ENCODE measurements at regions not wholly inside any gene's neighbourhood (a gene's known extent, or its start where the extent isn't known, plus 50 kb on each side); places are given as distances from the start of the nearest gene placed in this dataset.

DNA sequence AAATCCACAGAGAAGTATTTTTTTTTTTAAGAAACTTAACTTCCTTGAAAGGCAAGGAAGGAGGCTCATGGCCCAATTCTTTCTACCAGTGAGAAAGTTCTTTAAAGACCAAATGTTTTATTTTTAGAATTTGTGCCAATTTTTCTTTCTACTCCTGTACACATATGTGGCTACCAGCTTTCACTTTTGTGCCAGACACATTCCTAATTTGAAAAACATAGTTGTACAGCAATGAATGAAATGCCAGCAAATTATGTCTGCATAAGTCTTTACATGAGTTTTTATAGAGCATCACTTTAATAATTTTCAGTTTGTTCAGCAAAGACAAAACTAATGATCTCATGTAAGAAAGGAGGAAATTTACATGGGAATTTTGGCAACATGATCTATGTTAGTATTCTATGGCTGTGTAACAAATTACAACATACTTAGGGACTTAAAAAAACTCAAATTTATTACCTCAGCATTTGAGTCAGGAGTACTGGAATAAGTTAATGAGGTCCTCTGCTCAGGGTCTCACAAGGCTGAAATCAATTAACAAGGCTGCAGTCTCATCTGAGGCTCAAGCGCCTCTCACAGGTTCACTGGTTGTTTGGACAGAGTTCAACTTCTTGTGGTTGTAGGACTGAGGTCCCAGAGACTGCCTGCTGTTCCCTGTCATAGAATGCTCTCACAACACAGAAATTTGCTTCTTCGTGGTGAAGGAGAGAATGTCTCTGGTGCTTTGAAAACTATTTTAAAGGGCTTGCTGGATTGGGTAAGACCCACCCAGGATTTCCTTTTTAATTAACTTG, 678.2 kb upstream of the FAM241A start:
- DNase-seq (ENCODE audit: low read depth in 2 of 3, low spot score in 2 of 3) = no peak

DNA sequence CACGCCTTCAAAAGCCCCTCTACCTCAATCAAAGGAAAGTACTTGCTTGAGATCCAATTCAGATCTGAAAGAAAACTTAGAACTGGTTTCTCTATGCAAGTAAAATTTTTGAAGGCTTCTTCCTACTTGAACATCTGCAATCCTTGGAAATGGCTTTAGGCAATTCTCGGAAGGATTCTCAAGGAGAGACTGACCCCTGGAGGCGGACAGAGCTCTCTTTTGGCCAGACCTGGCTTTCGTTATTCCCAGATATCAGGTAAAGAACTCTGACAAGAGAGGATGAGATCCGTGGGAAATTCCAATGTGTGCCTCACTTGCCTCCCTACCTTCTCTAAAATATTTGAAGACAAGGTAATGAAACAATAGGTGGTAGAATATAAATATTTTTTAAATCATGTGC, 670.3 kb upstream of the FAM241A start:
- DNase-seq (ENCODE audit: low read depth in 2 of 3, low spot score in 2 of 3) = no peak

- no peak for DNase-seq (ENCODE audit: low read depth in 2 of 3, low spot score in 2 of 3)
Measured at GRCh38 chr4:111475666-111476065, 669.6 kb upstream of the FAM241A start.

GRCh38 chr4:111480510-111480909, 664.7 kb upstream of the FAM241A start:
- DNase-seq (ENCODE audit: low read depth in 2 of 3, low spot score in 2 of 3) = no peak

DNA sequence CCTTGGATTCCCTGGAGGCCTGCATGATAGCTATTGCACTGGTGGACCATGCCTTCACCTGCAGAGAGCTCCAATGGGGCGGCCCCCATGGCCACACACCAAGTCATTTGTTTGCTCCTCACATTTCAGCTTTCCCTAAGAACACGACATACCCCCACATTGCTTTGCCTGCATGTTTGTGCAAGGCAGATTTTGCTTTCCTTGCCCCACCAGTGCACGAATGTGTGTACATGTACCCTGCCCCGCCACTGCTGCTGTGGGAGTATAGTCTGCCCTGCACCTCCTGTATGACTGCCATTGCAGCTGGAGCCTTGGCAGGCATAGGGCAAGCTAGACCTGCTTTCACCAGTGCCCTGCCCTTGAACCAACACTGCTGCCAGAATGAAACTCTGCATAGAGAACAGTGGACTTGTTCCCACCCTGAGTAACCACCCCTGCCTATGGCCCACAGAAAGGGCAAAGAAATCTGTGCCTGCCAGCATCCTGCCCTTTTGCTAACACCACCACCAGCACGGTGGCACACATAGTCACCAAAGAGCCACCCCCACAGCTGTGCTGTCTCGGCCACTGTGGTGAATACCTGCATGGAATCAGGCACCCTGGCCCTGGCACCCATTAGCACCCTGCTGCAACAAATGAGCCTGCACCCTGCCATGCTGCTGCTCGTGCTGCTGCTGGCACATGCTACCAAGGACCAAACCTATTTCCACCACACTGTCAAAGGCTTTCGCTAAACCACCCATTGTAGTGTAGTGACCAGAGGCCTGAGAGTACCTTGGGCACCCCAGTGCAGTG, 661.7 kb upstream of the FAM241A start:
- DNase-seq (ENCODE audit: low read depth in 2 of 3, low spot score in 2 of 3) = no peak

DNA sequence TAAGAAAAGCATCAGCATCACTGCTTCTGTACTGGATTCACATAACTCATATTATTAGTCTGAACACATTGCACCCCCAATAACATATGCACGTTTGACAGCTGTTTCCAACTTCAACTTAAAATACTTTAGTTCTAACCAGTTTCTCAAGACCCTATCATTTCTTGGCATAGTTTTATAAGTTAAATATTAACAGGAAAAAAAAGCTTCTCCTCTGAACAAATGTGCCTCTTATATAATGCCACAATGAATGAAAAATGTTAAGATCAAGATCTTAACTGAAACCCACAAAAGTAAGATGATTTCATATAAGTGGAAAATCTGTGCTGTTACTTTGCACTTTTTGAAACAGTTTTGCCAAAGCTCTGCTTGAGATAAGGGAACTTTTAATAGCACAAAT, 652.8 kb upstream of the FAM241A start:
- no peak for DNase-seq (ENCODE audit: low read depth in 2 of 3, low spot score in 2 of 3)

DNA sequence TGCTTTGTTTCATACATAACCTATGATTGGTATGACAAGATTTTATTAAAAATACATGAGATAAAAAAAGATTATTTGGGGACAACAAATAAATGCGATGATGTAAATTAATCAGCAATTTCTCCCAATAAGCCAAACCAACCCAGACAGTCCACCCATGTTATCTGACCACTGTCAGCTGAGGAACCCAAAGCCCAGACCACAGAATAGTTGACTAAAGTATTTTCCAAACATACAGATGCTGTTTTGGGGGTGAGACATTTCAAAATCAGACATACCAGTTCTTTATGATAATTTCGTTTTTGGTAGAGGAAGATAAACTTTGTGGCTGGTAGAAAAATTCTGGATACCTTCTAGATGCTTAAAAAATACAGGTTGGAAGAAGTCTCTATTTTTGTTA, 650.8 kb upstream of the FAM241A start:
- no peak for DNase-seq (ENCODE audit: low read depth in 2 of 3, low spot score in 2 of 3)

GRCh38 chr4:111494971-111495370, 650.3 kb upstream of the FAM241A start:
- DNase-seq (ENCODE audit: low read depth in 2 of 3, low spot score in 2 of 3) = no peak

DNA sequence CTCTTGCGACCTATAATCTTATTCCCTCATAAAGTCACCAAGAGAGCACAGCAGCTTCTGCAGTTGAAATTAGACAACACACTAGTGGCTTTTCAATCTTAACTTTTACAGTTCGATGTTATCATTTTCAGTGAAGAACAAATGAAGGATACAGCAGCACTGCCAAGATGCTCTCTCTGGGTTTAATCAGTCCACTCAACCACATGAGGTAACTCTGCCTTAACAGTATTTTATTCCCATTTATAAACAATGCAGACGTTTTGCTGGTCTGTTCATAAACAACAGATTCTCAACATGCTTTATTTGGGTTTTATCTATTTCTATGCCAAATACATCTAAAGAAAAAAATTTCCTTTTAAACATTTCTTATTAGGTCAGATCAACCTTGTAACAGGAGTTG, 646.0 kb upstream of the FAM241A start:
- DNase-seq (ENCODE audit: low read depth in 2 of 3, low spot score in 2 of 3) = no peak

DNA sequence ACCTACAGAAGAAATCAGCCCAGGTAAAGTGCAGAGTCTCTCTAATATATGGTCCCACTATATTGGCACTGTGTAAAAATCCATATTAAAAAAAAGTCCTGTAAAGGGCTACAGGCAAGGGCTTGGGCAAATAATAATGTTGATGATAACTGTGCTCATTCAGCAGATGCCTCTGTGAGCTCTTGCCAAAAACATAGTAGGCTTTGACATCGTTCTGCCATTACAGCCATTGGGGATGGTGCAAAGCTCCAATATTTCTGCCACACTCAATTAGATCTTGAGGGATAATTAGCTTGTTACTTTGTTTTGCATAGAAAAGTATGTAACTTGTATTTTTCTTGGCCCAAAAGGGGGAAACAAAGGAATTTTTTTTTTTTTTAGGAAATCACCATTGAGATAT, 645.5 kb upstream of the FAM241A start:
- DNase-seq (ENCODE audit: low read depth in 2 of 3, low spot score in 2 of 3) = no peak

DNA sequence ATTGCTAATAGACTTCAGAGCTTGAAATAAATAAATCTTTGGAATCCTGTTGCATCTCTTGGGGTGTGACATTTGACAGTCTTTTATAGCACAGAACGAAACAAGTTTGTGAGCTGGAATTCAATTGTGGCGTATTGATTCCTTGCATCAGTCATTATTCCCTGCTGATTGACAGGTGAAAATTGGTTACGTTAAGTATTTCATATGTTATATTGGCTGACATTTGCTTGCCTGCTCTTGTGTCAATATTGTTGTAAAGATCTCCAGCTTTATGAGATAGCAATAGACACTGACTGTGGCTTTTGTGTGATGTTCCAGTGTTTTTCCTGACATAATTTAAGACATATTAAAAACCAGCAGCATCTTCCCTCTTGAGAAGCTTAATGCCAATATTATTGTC, 644.4 kb upstream of the FAM241A start:
- no peak for DNase-seq (ENCODE audit: low read depth in 2 of 3, low spot score in 2 of 3)

- no peak for DNase-seq (ENCODE audit: low read depth in 2 of 3, low spot score in 2 of 3)
Measured at GRCh38 chr4:111501946-111502345, 643.3 kb upstream of the FAM241A start.

DNA sequence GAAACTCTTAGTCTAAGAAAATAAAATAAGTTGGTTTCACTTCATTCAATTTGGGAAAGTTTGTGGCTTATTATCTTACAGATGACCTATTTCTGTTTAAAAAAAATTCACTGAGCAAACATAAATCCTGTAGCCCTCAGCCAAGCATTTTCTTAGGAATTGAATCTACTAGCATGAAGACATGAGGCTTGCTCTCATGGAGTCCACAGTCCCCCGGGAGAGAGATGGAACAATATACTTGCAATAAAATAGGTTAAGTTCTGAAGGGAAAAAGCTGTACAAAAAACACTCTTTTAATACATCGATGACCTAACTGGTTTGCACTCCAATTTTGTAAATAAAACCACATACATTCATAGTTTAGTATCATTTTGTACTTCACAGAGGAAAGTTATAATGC, 642.6 kb upstream of the FAM241A start:
- no peak for DNase-seq (ENCODE audit: low read depth in 2 of 3, low spot score in 2 of 3)

GRCh38 chr4:111506706-111507105, 638.5 kb upstream of the FAM241A start:
- no peak for DNase-seq (ENCODE audit: low read depth in 2 of 3, low spot score in 2 of 3)

DNA sequence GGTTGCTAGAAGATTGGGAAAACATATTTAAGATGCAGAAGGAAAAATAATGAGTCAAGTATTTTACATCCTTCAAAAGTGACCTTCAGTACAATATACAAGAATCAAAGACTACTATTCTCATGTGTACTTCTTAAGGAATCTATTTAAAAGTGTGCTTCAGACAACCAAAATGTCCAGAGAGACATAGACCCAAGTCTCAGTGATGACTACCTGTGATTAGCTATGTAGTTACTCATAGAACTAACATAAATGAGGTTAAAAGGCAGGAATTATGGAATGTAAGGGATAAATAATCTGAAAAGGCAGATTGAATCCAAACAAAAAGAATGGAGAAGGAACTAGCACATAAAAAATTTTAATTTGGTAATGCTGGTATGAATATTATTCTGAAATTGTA, 634.7 kb upstream of the FAM241A start:
- no peak for DNase-seq (ENCODE audit: low read depth in 2 of 3, low spot score in 2 of 3)

- no peak for DNase-seq (ENCODE audit: low read depth in 2 of 3, low spot score in 2 of 3)
Measured at GRCh38 chr4:111512081-111512783, 633.0 kb upstream of the FAM241A start.

DNA sequence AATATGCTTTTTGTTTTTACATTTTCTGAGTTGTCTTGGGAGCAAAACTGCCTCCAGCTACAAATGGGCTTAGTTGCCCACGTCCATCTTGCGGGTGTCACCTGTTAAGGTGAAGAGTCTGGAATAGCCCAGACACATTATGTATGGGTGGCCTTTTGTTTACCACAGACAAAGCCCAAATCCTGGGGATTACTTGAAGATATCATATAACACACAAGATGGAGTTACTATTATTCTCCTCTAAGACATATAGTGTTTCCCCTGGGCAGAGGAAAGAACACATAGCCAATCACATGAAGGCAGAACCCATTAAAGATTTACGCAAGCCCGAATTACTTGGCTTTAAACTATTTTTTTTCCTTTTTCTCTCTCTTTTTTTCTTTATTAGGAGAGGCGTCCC, 625.6 kb upstream of the FAM241A start:
- DNase-seq (ENCODE audit: low read depth in 2 of 3, low spot score in 2 of 3) = no peak

DNA sequence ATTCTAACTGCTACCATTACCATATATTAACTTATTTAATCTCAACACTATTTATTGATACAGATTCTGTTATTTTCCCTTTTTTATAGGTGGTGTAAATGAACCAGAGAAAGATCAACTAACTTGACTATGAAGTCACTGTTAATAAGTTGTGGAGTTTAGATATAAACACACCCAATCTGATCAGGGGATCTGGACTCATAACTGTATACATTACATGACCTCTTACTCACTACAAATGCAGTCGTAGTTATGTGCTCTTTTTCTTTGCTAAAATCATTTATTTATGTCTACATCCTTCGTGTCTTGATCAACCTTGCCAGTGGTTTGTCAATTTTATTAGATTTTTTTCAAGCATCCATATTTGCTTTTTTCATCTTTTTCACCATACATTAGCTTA, 614.8 kb upstream of the FAM241A start:
- DNase-seq (ENCODE audit: low read depth in 2 of 3, low spot score in 2 of 3) = no peak

GRCh38 chr4:111535792-111536191, 609.5 kb upstream of the FAM241A start:
- DNase-seq (ENCODE audit: low read depth in 2 of 3, low spot score in 2 of 3) = no peak

GRCh38 chr4:111537165-111537564, 608.1 kb upstream of the FAM241A start:
- DNase-seq (ENCODE audit: low read depth in 2 of 3, low spot score in 2 of 3) = no peak

DNA sequence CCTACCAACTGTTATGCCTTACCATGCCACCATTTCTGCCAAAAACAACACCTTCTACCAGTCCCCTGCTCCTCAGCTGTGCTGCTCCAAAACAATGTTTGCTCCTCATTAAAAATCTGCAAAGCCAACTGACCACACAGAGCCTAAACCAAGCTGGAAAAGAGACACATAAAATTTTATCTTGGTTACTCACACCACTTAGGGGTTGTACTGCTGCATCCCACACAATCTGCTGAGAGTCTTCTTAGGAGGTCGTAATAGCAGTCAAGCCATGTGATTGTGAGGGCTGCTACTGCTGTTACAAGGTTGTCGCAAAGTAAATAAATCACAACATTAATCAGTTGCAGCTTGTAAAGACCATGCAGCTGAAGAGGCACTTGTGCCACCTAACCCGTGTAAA, 607.4 kb upstream of the FAM241A start:
- no peak for DNase-seq (ENCODE audit: low read depth in 2 of 3, low spot score in 2 of 3)

- no peak for DNase-seq (ENCODE audit: low read depth in 2 of 3, low spot score in 2 of 3)
Measured at GRCh38 chr4:111540671-111541070, 604.6 kb upstream of the FAM241A start.

Data from activated CD8-positive, alpha-beta memory T cell treated with anti-CD3 and anti-CD28 coated beads for 48 hours (primary cell).